ENCODE measurements at regions not wholly inside any gene's neighbourhood (a gene's known extent, or its start where the extent isn't known, plus 50 kb on each side); places are given as distances from the start of the nearest gene placed in this dataset.

DNA sequence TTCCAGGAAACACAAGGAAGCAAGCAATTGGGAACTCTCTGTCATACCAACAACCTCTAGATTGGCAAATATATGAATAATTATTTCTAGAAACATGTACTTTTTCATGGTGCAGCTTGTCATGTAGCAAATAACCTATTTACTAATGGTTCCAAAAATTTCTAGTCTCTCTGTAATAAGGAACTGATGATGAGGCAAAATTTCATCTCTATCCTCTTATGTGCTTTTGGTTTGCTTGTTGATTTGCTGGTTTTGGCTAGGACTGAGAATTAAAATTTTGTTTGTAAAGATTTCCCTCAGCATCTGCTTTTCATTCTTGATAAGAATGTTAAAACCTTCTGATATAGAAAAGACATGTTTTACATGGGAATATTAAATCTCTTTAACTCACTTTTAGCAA, 123.2 kb upstream of the UFM1 start:
- Histone ChIP-seq H3K27ac (ENCODE audit: low read depth) (no peak overlapping the region), H3K9me2 (ENCODE audit: insufficient read depth) (no peaks in the 10 kb centered on the region), H3K4me2 (no peak overlapping the region), H3K4me3 (no peak overlapping the region), H3K27me3 (ENCODE audit: insufficient read depth) (no peaks in the 10 kb centered on the region), H3K36me3 (ENCODE audit: insufficient read depth) (no peaks in the 10 kb centered on the region), H3K79me2 (replicated peaks; ENCODE audit: insufficient read depth) (no peaks in the 10 kb centered on the region), H3F3A (replicated peaks; ENCODE audit: low read depth) (no peaks in the 10 kb centered on the region), H3K4me1 (ENCODE audit: insufficient read depth) (no peaks in the 10 kb centered on the region), H4K20me1 (replicated peaks; ENCODE audit: insufficient read depth) (no peaks in the 10 kb centered on the region), H2AFZ (no peak overlapping the region)
- no peak overlapping the region for H3K4me3 Mint-ChIP-seq
- no peaks in the 10 kb centered on the region for H3K27me3 Mint-ChIP-seq (ENCODE audit: insufficient read depth, low read depth, poor library complexity)
- no peaks in the 10 kb centered on the region for H3K9me3 Mint-ChIP-seq
- DNase-seq (ENCODE audit: low spot score) (no peak), ATAC-seq (no peak)
- no peaks in the 10 kb centered on the region for H3K4me1 Mint-ChIP-seq
- H3K36me3 Mint-ChIP-seq (ENCODE audit: low read depth) = no peaks in the 10 kb centered on the region
- no peak overlapping the region for H3K27ac Mint-ChIP-seq
- no peak for TF ChIP-seq EZH2phosphoT487 (IDR thresholded peaks at IDR 0.05; ENCODE audit: unreplicated experiment)
- TF ChIP-seq ZNF114 (CRISPR knock-in tag; IDR thresholded peaks at IDR 0.05) = no peak
- TF ChIP-seq STAT1 (IDR thresholded peaks at IDR 0.05; ENCODE audit: unreplicated experiment) = no peak
- TF ChIP-seq, protein P1, sequence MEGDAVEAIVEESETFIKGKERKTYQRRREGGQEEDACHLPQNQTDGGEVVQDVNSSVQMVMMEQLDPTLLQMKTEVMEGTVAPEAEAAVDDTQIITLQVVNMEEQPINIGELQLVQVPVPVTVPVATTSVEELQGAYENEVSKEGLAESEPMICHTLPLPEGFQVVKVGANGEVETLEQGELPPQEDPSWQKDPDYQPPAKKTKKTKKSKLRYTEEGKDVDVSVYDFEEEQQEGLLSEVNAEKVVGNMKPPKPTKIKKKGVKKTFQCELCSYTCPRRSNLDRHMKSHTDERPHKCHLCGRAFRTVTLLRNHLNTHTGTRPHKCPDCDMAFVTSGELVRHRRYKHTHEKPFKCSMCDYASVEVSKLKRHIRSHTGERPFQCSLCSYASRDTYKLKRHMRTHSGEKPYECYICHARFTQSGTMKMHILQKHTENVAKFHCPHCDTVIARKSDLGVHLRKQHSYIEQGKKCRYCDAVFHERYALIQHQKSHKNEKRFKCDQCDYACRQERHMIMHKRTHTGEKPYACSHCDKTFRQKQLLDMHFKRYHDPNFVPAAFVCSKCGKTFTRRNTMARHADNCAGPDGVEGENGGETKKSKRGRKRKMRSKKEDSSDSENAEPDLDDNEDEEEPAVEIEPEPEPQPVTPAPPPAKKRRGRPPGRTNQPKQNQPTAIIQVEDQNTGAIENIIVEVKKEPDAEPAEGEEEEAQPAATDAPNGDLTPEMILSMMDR (conservative IDR thresholded peaks at IDR 0.05; ENCODE audit: low read depth in 2 of 2) = no peak
- no peak for TF ChIP-seq ZNF331 (CRISPR knock-in tag; IDR thresholded peaks at IDR 0.05; ENCODE audit: low read depth)
- no peak for TF ChIP-seq JUNB (IDR thresholded peaks at IDR 0.05; ENCODE audit: unreplicated experiment)
- TF ChIP-seq, protein P2, sequence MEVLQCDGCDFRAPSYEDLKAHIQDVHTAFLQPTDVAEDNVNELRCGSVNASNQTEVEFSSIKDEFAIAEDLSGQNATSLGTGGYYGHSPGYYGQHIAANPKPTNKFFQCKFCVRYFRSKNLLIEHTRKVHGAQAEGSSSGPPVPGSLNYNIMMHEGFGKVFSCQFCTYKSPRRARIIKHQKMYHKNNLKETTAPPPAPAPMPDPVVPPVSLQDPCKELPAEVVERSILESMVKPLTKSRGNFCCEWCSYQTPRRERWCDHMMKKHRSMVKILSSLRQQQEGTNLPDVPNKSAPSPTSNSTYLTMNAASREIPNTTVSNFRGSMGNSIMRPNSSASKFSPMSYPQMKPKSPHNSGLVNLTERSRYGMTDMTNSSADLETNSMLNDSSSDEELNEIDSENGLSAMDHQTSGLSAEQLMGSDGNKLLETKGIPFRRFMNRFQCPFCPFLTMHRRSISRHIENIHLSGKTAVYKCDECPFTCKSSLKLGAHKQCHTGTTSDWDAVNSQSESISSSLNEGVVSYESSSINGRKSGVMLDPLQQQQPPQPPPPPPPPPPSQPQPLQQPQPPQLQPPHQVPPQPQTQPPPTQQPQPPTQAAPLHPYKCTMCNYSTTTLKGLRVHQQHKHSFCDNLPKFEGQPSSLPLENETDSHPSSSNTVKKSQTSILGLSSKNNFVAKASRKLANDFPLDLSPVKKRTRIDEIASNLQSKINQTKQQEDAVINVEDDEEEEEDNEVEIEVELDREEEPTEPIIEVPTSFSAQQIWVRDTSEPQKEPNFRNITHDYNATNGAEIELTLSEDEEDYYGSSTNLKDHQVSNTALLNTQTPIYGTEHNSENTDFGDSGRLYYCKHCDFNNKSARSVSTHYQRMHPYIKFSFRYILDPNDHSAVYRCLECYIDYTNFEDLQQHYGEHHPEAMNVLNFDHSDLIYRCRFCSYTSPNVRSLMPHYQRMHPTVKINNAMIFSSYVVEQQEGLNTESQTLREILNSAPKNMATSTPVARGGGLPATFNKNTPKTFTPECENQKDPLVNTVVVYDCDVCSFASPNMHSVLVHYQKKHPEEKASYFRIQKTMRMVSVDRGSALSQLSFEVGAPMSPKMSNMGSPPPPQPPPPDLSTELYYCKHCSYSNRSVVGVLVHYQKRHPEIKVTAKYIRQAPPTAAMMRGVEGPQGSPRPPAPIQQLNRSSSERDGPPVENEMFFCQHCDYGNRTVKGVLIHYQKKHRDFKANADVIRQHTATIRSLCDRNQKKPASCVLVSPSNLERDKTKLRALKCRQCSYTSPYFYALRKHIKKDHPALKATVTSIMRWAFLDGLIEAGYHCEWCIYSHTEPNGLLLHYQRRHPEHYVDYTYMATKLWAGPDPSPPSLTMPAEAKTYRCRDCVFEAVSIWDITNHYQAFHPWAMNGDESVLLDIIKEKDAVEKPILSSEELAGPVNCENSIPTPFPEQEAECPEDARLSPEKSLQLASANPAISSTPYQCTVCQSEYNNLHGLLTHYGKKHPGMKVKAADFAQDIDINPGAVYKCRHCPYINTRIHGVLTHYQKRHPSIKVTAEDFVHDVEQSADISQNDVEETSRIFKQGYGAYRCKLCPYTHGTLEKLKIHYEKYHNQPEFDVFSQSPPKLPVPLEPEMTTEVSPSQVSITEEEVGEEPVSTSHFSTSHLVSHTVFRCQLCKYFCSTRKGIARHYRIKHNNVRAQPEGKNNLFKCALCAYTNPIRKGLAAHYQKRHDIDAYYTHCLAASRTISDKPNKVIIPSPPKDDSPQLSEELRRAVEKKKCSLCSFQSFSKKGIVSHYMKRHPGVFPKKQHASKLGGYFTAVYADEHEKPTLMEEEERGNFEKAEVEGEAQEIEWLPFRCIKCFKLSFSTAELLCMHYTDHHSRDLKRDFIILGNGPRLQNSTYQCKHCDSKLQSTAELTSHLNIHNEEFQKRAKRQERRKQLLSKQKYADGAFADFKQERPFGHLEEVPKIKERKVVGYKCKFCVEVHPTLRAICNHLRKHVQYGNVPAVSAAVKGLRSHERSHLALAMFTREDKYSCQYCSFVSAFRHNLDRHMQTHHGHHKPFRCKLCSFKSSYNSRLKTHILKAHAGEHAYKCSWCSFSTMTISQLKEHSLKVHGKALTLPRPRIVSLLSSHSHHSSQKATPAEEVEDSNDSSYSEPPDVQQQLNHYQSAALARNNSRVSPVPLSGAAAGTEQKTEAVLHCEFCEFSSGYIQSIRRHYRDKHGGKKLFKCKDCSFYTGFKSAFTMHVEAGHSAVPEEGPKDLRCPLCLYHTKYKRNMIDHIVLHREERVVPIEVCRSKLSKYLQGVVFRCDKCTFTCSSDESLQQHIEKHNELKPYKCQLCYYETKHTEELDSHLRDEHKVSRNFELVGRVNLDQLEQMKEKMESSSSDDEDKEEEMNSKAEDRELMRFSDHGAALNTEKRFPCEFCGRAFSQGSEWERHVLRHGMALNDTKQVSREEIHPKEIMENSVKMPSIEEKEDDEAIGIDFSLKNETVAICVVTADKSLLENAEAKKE (CRISPR knock-in tag; IDR thresholded peaks at IDR 0.05) = no peak
- no peak for TF ChIP-seq CREB1 (CRISPR knock-in tag; IDR thresholded peaks at IDR 0.05; ENCODE audit: low read depth)
